Gastrocnemius medialis (tissue), 4 donors: ENCODE measurements at regions not wholly inside any gene's neighbourhood (a gene's known extent, or its start where the extent isn't known, plus 50 kb on each side); places are given as distances from the start of the nearest gene placed in this dataset.

ENCODE experiments used
- ATAC-seq, 2 donors: fragments of 150-250 bp; one replicate each; pipeline ENCODE4 v1.9.1; 2016
- DNase-seq, 2 donors: peaks; one replicate each; pipeline ENCODE4 v3.0.0-alpha.2; 2019
- H3K27ac ChIP-seq, 4 donors: fragments of 200-600 bp; sonication (generic); 1 replicate in 1 of 4; 2 replicates in 3 of 4; pipeline ENCODE4 v1.5.1; 2016 to 2018; ENCODE audit warnings: mild to moderate bottlenecking in 2 of 4, moderate library complexity in 1 of 4
- H3K27me3 ChIP-seq, 3 donors: fragments of 200-600 bp; sonication (generic) in 2 of 3; 1 replicate in 1 of 3; 2 replicates in 2 of 3; pipeline versions ENCODE4 v1.5.1 to v1.6.0; 2016 to 2019; ENCODE audit warnings: mild to moderate bottlenecking in 1 of 3, moderate library complexity in 1 of 3
- H3K36me3 ChIP-seq, 2 donors: fragments of 200-600 bp; sonication (generic) in 1 of 2; one replicate each; pipeline ENCODE4 v1.5.1; 2017 to 2018
- H3K4me1 ChIP-seq, 2 donors: fragments of 200-600 bp; sonication (generic) in 1 of 2; one replicate each; pipeline ENCODE4 v1.5.1; 2016 to 2017; ENCODE audit warnings: mild to moderate bottlenecking in 2 of 2
- H3K4me3 ChIP-seq, 4 donors: fragments of 200-600 bp; sonication (generic) in 3 of 4; 1 replicate in 1 of 4; 2 replicates in 3 of 4; pipeline ENCODE4 v1.5.1; 2016 to 2019; ENCODE audit warnings: mild to moderate bottlenecking in 2 of 4
- H3K9me3 ChIP-seq, 3 donors: fragments of 200-600 bp; sonication (generic) in 2 of 3; 1 replicate in 1 of 3; 2 replicates in 2 of 3; pipeline ENCODE4 v1.5.1; 2016 to 2019
- POLR2A ChIP-seq, 2 donors: fragments of 450-650 bp; IDR thresholded peaks; one replicate each; pipeline ENCODE4 v1.6.1; 2017; ENCODE audit warnings: antibody characterized with exemption in 2 of 2, mild to moderate bottlenecking in 2 of 2, moderate library complexity in 2 of 2
- in situ Hi-C, 4 donors: fragments of 200-750 bp; cut with MboI; loops; one replicate each; pipeline versions ENCODE4 v1.15.0 to v1.8.0; 2017; ENCODE audit warnings: low sequenced_read_pairs in 4 of 4
- intact Hi-C: fragments of 100-400 bp; cut with DNase I; formaldehyde crosslinking; loops from one replicate; pipeline ENCODE4 v1.15.1; 2023; ENCODE audit warnings: low total_unique reads
- TF ChIP-seq, protein P1 (sequence below), 5 experiments: fragments of 450-650 bp in 3 of 5; fragments of 200-600 bp in 2 of 5; sonication (generic) in 2 of 5; IDR thresholded peaks in 4 of 5; conservative IDR thresholded peaks in 1 of 5; 1 replicate in 4 of 5; 2 replicates in 1 of 5; pipeline ENCODE4 v1.5.1; 2016 to 2019; ENCODE audit warnings: antibody characterized with exemption in 5 of 5, mild to moderate bottlenecking in 3 of 5, moderate library complexity in 3 of 5

DNA sequence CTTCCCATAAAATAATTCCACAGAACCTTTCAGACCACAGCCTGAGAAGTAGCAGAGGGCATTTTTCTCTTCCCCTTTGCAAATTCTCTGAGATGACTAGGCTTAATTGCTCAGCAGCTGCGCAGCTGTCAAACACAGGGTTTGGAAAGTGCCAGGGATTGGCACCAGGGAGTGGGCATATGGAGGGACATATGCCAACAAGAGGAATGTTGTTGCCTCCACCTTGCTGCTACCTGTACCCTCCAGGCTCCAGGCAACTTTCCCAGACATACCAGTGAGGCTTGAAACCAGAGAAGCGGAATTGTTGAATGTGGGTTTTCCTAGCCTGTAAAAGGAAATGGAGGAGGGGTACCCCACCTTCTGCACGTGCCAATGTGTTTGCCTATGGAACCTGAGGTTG is 256.2 kb upstream of the GPR101 start:
- no peaks in the 10 kb centered on the region for H3K9me3 ChIP-seq
- no peak for DNase-seq
- TF ChIP-seq, protein P1, sequence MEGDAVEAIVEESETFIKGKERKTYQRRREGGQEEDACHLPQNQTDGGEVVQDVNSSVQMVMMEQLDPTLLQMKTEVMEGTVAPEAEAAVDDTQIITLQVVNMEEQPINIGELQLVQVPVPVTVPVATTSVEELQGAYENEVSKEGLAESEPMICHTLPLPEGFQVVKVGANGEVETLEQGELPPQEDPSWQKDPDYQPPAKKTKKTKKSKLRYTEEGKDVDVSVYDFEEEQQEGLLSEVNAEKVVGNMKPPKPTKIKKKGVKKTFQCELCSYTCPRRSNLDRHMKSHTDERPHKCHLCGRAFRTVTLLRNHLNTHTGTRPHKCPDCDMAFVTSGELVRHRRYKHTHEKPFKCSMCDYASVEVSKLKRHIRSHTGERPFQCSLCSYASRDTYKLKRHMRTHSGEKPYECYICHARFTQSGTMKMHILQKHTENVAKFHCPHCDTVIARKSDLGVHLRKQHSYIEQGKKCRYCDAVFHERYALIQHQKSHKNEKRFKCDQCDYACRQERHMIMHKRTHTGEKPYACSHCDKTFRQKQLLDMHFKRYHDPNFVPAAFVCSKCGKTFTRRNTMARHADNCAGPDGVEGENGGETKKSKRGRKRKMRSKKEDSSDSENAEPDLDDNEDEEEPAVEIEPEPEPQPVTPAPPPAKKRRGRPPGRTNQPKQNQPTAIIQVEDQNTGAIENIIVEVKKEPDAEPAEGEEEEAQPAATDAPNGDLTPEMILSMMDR (IDR thresholded peaks at IDR 0.05 in 4 of 5, conservative IDR thresholded peaks at IDR 0.05 in 1 of 5): no peak
- no peak for TF ChIP-seq POLR2A (IDR thresholded peaks at IDR 0.05)

DNA sequence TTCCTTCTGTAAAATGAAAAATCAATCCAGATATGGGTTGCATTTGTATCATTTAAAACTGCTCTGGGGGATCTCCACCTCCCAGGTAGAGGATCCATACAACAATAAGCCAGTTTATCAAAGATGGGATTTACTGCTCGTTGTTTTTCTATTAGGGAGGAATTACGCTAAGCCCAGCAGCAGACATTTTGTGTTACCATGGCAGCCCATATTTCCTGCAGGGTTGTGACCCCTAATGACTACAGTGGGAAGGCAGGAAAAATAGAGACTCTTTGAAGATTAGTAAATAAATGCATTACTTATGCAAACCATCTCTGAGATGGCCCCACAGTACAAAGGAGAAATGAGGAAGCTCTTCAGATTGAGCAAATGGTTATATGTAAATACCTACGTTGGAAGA is 253.4 kb upstream of the GPR101 start:
- no peaks in the 10 kb centered on the region for H3K36me3 ChIP-seq
- no peak for ATAC-seq
- H3K4me3 ChIP-seq: no peak overlapping the region
- DNase-seq: no peak
- in situ Hi-C loops (no loop called here), intact Hi-C loops (no loop called here)
- H3K27me3 ChIP-seq: no peaks in the 10 kb centered on the region
- no peak for TF ChIP-seq POLR2A (IDR thresholded peaks at IDR 0.05)
- no peaks in the 10 kb centered on the region for H3K4me1 ChIP-seq
- no peaks in the 10 kb centered on the region for H3K9me3 ChIP-seq
- no peak overlapping the region for H3K27ac ChIP-seq

More for the DNA sequence above, 256.2 kb upstream of the GPR101 start:
- Histone ChIP-seq H3K27ac (no peak overlapping the region), H3K4me1 (no peaks in the 10 kb centered on the region), H3K27me3 (no peaks in the 10 kb centered on the region), H3K36me3 (no peaks in the 10 kb centered on the region), H3K4me3 (no peak overlapping the region)
- in situ Hi-C loops: no loop called here
- intact Hi-C loops: no loop called here
- ATAC-seq: no peak

DNA sequence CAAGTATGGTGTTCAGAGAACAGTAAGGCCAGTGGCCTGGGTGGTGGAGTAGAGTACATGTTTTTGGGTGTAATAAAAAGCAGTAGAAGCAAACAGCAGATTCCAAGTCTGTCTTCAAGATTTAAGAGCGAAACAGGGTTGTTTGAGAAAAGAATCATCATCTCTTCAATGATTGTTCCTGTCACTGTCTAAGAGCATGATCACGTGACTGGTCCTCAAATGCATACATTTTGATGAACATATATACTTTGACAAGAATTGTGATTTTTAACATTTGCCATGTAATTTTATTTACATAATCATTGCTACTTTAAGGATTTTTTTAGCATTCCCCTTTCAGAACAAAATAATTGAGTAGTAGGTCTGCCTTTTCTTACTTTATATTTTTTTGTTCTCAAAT is 252.6 kb upstream of the GPR101 start:
- no peak overlapping the region for H3K4me3 ChIP-seq
- TF ChIP-seq, protein P1 (IDR thresholded peaks at IDR 0.05 in 4 of 5, conservative IDR thresholded peaks at IDR 0.05 in 1 of 5): no peak
- no peak for TF ChIP-seq POLR2A (IDR thresholded peaks at IDR 0.05)
- no peaks in the 10 kb centered on the region for H3K36me3 ChIP-seq
- in situ Hi-C loops: no loop called here
- intact Hi-C loops: no loop called here
- no peak for DNase-seq
- no peak for ATAC-seq
- H3K27me3 ChIP-seq: no peaks in the 10 kb centered on the region
- H3K4me1 ChIP-seq: no peaks in the 10 kb centered on the region
- no peak overlapping the region for H3K27ac ChIP-seq
- no peaks in the 10 kb centered on the region for H3K9me3 ChIP-seq

DNA sequence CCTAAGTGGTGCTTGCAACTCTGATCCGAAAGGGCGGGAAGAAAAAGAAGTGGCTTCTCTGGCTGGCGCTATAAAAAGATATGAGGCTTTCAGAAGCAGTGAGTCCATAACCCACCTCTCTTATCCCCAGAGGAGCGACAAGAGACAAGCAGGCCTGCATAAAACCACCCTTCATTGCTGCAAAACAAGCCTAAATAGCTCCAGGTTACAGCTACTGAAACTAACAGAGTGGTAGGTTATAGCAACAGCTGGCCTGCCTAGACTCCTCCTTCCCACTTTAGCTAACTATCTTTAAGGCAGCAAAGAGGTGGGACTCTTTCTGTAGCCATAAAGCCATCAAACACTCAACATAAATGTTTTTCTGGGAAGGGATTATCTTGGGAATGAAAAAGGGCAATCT is 245.0 kb upstream of the GPR101 start:
- ATAC-seq (no peak), DNase-seq (no peak)
- no peaks in the 10 kb centered on the region for H3K36me3 ChIP-seq
- no peak for TF ChIP-seq POLR2A (IDR thresholded peaks at IDR 0.05)
- TF ChIP-seq, protein P1 (IDR thresholded peaks at IDR 0.05 in 4 of 5, conservative IDR thresholded peaks at IDR 0.05 in 1 of 5): no peak
- intact Hi-C loops (no loop called here), in situ Hi-C loops (no loop called here)
- no peak overlapping the region for H3K27ac ChIP-seq
- no peaks in the 10 kb centered on the region for H3K9me3 ChIP-seq
- H3K27me3 ChIP-seq: no peaks in the 10 kb centered on the region
- H3K4me3 ChIP-seq: no peak overlapping the region
- H3K4me1 ChIP-seq: no peaks in the 10 kb centered on the region

DNA sequence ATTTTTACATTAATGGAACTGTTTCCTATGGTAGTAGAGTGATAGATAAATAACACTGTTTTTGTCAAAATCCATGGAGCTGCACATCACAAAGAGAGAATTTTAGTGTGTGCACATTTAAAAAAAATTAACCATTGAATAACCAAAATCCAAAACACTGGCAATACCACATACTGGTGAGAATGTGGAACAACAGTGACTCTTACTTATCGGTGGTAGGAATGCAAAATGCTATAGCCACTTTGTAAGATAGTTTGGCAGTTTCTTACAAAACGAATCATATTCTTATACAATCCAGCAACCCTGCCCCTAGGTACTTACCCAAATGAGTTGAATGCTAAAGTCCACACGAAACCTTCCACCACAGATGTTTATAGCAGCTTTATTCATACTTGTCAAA is 229.6 kb upstream of the GPR101 start:
- in situ Hi-C loops (no loop called here), intact Hi-C loops (no loop called here)
- Histone ChIP-seq H3K27ac (no peak overlapping the region), H3K4me1 (no peaks in the 10 kb centered on the region), H3K36me3 (no peaks in the 10 kb centered on the region), H3K9me3 (no peaks in the 10 kb centered on the region), H3K27me3 (no peaks in the 10 kb centered on the region), H3K4me3 (no peak overlapping the region)
- DNase-seq (no peak), ATAC-seq (no peak)
- TF ChIP-seq, protein P1 (IDR thresholded peaks at IDR 0.05 in 4 of 5, conservative IDR thresholded peaks at IDR 0.05 in 1 of 5): no peak
- no peak for TF ChIP-seq POLR2A (IDR thresholded peaks at IDR 0.05)
